ENCODE measurements at regions not wholly inside any gene's neighbourhood (a gene's known extent, or its start where the extent isn't known, plus 50 kb on each side); places are given as distances from the start of the nearest gene placed in this dataset.
"Not testable (repeated sequence)": the region's sequence is repeated elsewhere in the genome, so short reads cannot be mapped to it uniquely, and the experiment has no call there.

- H3K27me3 ChIP-seq = no peaks in the 10 kb centered on the region
- H3K4me1 ChIP-seq (ENCODE audit: control insufficient read depth in 1 of 2, insufficient read depth in 1 of 2, low read depth in 1 of 2, low read length in 1 of 2) = no peaks in the 10 kb centered on the region
- H3K36me3 ChIP-seq = no peaks in the 10 kb centered on the region
- H3K27ac ChIP-seq = no peak overlapping the region
- TF ChIP-seq CTCF (IDR thresholded peaks at IDR 0.05) = no peak
- H3K4me3 ChIP-seq (ENCODE audit: low read depth in 1 of 2, low read length in 1 of 2) = no peak overlapping the region
- no peaks in the 10 kb centered on the region for H3K9me3 ChIP-seq
Observed at GRCh38 chr4:187389420-187389819, 606.2 kb upstream of the ZFP42 start.

GRCh38 chr4:187390646-187391045 is 604.9 kb upstream of the ZFP42 start:
- no peaks in the 10 kb centered on the region for H3K27me3 ChIP-seq
- H3K4me1 ChIP-seq (ENCODE audit: control insufficient read depth in 1 of 2, insufficient read depth in 1 of 2, low read depth in 1 of 2, low read length in 1 of 2) = no peaks in the 10 kb centered on the region
- H3K4me3 ChIP-seq (ENCODE audit: low read depth in 1 of 2, low read length in 1 of 2) = no peak overlapping the region
- no peak for TF ChIP-seq CTCF (IDR thresholded peaks at IDR 0.05)
- H3K9me3 ChIP-seq = no peaks in the 10 kb centered on the region
- H3K36me3 ChIP-seq = no peaks in the 10 kb centered on the region
- no peak overlapping the region for H3K27ac ChIP-seq

- no peaks in the 10 kb centered on the region for H3K27me3 ChIP-seq
- no peaks in the 10 kb centered on the region for H3K9me3 ChIP-seq
- H3K27ac ChIP-seq = no peak overlapping the region
- H3K36me3 ChIP-seq = no peaks in the 10 kb centered on the region
- H3K4me3 ChIP-seq (ENCODE audit: low read depth in 1 of 2, low read length in 1 of 2) = no peak overlapping the region
- H3K4me1 ChIP-seq (ENCODE audit: control insufficient read depth in 1 of 2, insufficient read depth in 1 of 2, low read depth in 1 of 2, low read length in 1 of 2) = no peaks in the 10 kb centered on the region
- no peak for TF ChIP-seq CTCF (IDR thresholded peaks at IDR 0.05)
Observed at GRCh38 chr4:187393531-187394344, 601.8 kb upstream of the ZFP42 start.

- Histone ChIP-seq H3K9me3 (no peaks in the 10 kb centered on the region), H3K4me1 (ENCODE audit: control insufficient read depth in 1 of 2, insufficient read depth in 1 of 2, low read depth in 1 of 2, low read length in 1 of 2) (no peaks in the 10 kb centered on the region), H3K27me3 (no peaks in the 10 kb centered on the region), H3K27ac (no peak overlapping the region), H3K36me3 (no peaks in the 10 kb centered on the region), H3K4me3 (ENCODE audit: low read depth in 1 of 2, low read length in 1 of 2) (no peak overlapping the region)
- TF ChIP-seq CTCF (IDR thresholded peaks at IDR 0.05) = no peak
Observed at GRCh38 chr4:187396106-187396505, 599.5 kb upstream of the ZFP42 start.

- not testable (repeated sequence) for H3K27ac ChIP-seq; H3K27me3 ChIP-seq; H3K9me3 ChIP-seq; H3K36me3 ChIP-seq; H3K4me3 ChIP-seq (ENCODE audit: low read depth in 1 of 2, low read length in 1 of 2); H3K4me1 ChIP-seq (ENCODE audit: control insufficient read depth in 1 of 2, insufficient read depth in 1 of 2, low read depth in 1 of 2, low read length in 1 of 2)
Observed at GRCh38 chr4:187408447-187408846, 587.1 kb upstream of the ZFP42 start.

- no peak overlapping the region for H3K4me3 ChIP-seq (ENCODE audit: low read depth in 1 of 2, low read length in 1 of 2)
- no peak for TF ChIP-seq CTCF (IDR thresholded peaks at IDR 0.05)
Observed at GRCh38 chr4:187413564-187414358, 581.8 kb upstream of the ZFP42 start.

More at GRCh38 chr4:187413564-187414358, 581.8 kb upstream of the ZFP42 start:
- Histone ChIP-seq H3K4me1 (ENCODE audit: control insufficient read depth in 1 of 2, insufficient read depth in 1 of 2, low read depth in 1 of 2, low read length in 1 of 2) (no peaks in the 10 kb centered on the region), H3K36me3 (no peaks in the 10 kb centered on the region), H3K27ac (no peak overlapping the region), H3K27me3 (no peaks in the 10 kb centered on the region), H3K9me3 (no peaks in the 10 kb centered on the region)

All from neutrophil (primary cell).